ENCODE measurements at regions not wholly inside any gene's neighbourhood (a gene's known extent, or its start where the extent isn't known, plus 50 kb on each side); places are given as distances from the start of the nearest gene placed in this dataset.
A peak's percentile ranks its signal among the peaks of the same experiment; 100 is the strongest.

DNA sequence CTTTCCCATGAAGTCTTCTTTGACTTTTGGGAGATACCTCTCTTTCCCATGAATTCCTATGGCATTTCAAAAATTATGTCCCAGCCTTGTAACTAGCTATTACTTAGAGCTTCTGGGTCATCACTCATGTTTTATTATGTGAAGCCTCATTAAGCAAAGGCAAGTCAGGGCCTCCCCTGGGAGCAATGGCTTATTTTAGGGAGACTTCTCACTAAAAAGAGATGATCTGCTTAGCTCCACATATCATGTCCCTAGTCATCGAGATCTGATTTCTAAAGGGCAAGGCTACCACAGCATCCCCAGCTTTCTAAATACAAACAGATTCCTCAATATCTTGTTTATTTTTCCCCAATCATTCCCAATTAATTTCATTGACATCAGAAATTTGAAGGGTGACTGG is 154.0 kb upstream of the MANEA start (continued):
- TF ChIP-seq MCM2 (IDR thresholded peaks at IDR 0.05; ENCODE audit: low read depth) (no peak), RFX1 (IDR thresholded peaks at IDR 0.05) (no peak), CGGBP1 (CRISPR knock-in tag; IDR thresholded peaks at IDR 0.05) (no peak), CBX2 (IDR thresholded peaks at IDR 0.05; ENCODE audit: insufficient read depth, low read length, poor library complexity, severe bottlenecking) (no peak)

GRCh38 chr6:95431637-95432228 is 145.6 kb upstream of the MANEA start:
- in situ Hi-C loops (cut with MboI) (no loop called here), intact Hi-C loops (cut with micrococcal nuclease) (loop anchor here (10.0 kb wide), 1 partner anchor 103 kb away; no protein-coding TSS in a partner anchor)
- H4K20me1 ChIP-seq (replicated peaks; ENCODE audit: control insufficient read depth, insufficient read depth, low read length) = no peaks in the 10 kb centered on the region
- ATAC-seq = no peak
- DNase-seq (ENCODE audit: extremely low read depth in 1 of 4, low spot score in 3 of 4) = peak; percentile 18 to 51 (median 22)
- peak; percentile 26 for FAIRE-seq
- CTCF ChIA-PET (ENCODE audit: low intra/inter-chr PET ratio) = no interaction called here
- no peak overlapping the region for H3K4me3 ChIP-seq
- H3K36me3 ChIP-seq (ENCODE audit: control insufficient read depth, insufficient read depth, low read length) = no peaks in the 10 kb centered on the region
- no peaks in the 10 kb centered on the region for H3K79me2 ChIP-seq (ENCODE audit: control insufficient read depth, insufficient read depth, low read length)
- no TSS peak for BruUV-seq (replicated peaks)
- no peak overlapping the region for H3K27ac ChIP-seq (ENCODE audit: extremely low read depth, low read depth, low read length)
- POLR2A ChIA-PET = no interaction called here
- H3K9ac ChIP-seq (ENCODE audit: insufficient read depth in 1 of 2, low read depth in 2 of 2, low read length in 2 of 2) = no peak overlapping the region
- H3K4me1 ChIP-seq (replicated peaks in 1 of 2; ENCODE audit: control insufficient read depth in 2 of 2, insufficient read depth in 2 of 2, low read length in 2 of 2) = no peaks in the 10 kb centered on the region
- no peak overlapping the region for H3K4me2 ChIP-seq (ENCODE audit: insufficient read depth, low read length)
- no peaks in the 10 kb centered on the region for H3K9me1 ChIP-seq (ENCODE audit: control insufficient read depth, insufficient read depth, low read length)
- no peaks in the 10 kb centered on the region; the same call in 1 of the 2 replicates for H3K9me3 ChIP-seq (replicated peaks; ENCODE audit: control insufficient read depth, insufficient read depth, low read depth, low read length)
- H3K27me3 ChIP-seq (ENCODE audit: control insufficient read depth in 2 of 2, insufficient read depth in 2 of 2, low read length in 2 of 2) = no peaks in the 10 kb centered on the region
- H2AFZ ChIP-seq (ENCODE audit: low read depth, low read length) = no peak overlapping the region
- WGBS (ENCODE audit: insufficient coverage, low coverage, missing lambda C conversion rate) = 12% methylated on average over 2 of the region's 2 CpGs
- TF ChIP-seq ZNF232 (CRISPR knock-in tag; IDR thresholded peaks at IDR 0.05) (no peak), FOS (IDR thresholded peaks at IDR 0.05; ENCODE audit: extremely low read depth, insufficient read length) (no peak), SIX5 (IDR thresholded peaks at IDR 0.05; ENCODE audit: borderline replicate concordance in 1 of 2, insufficient read depth in 1 of 2, low read depth in 1 of 2, low read length in 2 of 2) (no peak), BACH1 (tag; IDR thresholded peaks at IDR 0.05) (no peak), RAD21 (CRISPR knock-in tag; conservative IDR thresholded peaks at IDR 0.05 in 1 of 2, IDR thresholded peaks at IDR 0.05 in 1 of 2) (peak; percentile 85 to 88), POLR2A (conservative IDR thresholded peaks at IDR 0.05) (no peak), EP400 (IDR thresholded peaks at IDR 0.05) (no peak), RHOXF2B (CRISPR knock-in tag; conservative IDR thresholded peaks at IDR 0.05) (no peak), ZNF184 (CRISPR knock-in tag; IDR thresholded peaks at IDR 0.05) (no peak), JUN (IDR thresholded peaks at IDR 0.05; ENCODE audit: borderline replicate concordance, low read depth, low read length) (no peak), JUN (CRISPR knock-in tag; IDR thresholded peaks at IDR 0.05; ENCODE audit: borderline replicate concordance) (no peak)
- TF ChIP-seq, protein P1, sequence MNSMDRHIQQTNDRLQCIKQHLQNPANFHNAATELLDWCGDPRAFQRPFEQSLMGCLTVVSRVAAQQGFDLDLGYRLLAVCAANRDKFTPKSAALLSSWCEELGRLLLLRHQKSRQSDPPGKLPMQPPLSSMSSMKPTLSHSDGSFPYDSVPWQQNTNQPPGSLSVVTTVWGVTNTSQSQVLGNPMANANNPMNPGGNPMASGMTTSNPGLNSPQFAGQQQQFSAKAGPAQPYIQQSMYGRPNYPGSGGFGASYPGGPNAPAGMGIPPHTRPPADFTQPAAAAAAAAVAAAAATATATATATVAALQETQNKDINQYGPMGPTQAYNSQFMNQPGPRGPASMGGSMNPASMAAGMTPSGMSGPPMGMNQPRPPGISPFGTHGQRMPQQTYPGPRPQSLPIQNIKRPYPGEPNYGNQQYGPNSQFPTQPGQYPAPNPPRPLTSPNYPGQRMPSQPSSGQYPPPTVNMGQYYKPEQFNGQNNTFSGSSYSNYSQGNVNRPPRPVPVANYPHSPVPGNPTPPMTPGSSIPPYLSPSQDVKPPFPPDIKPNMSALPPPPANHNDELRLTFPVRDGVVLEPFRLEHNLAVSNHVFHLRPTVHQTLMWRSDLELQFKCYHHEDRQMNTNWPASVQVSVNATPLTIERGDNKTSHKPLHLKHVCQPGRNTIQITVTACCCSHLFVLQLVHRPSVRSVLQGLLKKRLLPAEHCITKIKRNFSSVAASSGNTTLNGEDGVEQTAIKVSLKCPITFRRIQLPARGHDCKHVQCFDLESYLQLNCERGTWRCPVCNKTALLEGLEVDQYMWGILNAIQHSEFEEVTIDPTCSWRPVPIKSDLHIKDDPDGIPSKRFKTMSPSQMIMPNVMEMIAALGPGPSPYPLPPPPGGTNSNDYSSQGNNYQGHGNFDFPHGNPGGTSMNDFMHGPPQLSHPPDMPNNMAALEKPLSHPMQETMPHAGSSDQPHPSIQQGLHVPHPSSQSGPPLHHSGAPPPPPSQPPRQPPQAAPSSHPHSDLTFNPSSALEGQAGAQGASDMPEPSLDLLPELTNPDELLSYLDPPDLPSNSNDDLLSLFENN (IDR thresholded peaks at IDR 0.05; ENCODE audit: low read depth in 2 of 2, low read length in 2 of 2) = no peak
- TF ChIP-seq, protein P2, sequence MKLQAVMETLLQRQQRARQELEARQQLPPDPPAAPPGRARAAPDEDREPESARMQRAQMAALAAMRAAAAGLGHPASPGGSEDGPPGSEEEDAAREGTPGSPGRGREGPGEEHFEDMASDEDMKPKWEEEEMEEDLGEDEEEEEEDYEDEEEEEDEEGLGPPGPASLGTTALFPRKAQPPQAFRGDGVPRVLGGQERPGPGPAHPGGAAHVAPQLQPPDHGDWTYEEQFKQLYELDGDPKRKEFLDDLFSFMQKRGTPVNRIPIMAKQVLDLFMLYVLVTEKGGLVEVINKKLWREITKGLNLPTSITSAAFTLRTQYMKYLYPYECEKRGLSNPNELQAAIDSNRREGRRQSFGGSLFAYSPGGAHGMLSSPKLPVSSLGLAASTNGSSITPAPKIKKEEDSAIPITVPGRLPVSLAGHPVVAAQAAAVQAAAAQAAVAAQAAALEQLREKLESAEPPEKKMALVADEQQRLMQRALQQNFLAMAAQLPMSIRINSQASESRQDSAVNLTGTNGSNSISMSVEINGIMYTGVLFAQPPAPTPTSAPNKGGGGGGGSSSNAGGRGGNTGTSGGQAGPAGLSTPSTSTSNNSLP (IDR thresholded peaks at IDR 0.05; ENCODE audit: borderline replicate concordance, low read depth, low read length) = peak; percentile 28; the same call in 1 of the 2 replicates
